ENCODE measurements at regions not wholly inside any gene's neighbourhood (a gene's known extent, or its start where the extent isn't known, plus 50 kb on each side); places are given as distances from the start of the nearest gene placed in this dataset.

- H3K9me3 ChIP-seq, result no peaks in the 10 kb centered on the region
- no peaks in the 10 kb centered on the region for H3K36me3 ChIP-seq
- H3K4me1 ChIP-seq, result no peaks in the 10 kb centered on the region
- H3K27me3 ChIP-seq, result no peaks in the 10 kb centered on the region
- intact Hi-C loops (cut with DNase I), result no loop called here
- H3K4me3 ChIP-seq, result no peak overlapping the region
- no peak for DNase-seq (ENCODE audit: low spot score in 2 of 2)
- TF ChIP-seq CTCF (IDR thresholded peaks at IDR 0.05), result no peak
- H3K27ac ChIP-seq, result no peak overlapping the region
Measured at GRCh38 chr11:57120192-57120965, 61.4 kb upstream of the LRRC55 start.

GRCh38 chr11:57121996-57122395 is 59.8 kb upstream of the LRRC55 start:
- no peak for TF ChIP-seq CTCF (IDR thresholded peaks at IDR 0.05)
- Histone ChIP-seq H3K27ac (no peak overlapping the region), H3K4me1 (no peaks in the 10 kb centered on the region), H3K27me3 (no peaks in the 10 kb centered on the region), H3K4me3 (no peak overlapping the region), H3K9me3 (no peaks in the 10 kb centered on the region), H3K36me3 (no peaks in the 10 kb centered on the region)
- DNase-seq (ENCODE audit: low spot score in 2 of 2), result no peak
- intact Hi-C loops (cut with DNase I), result no loop called here

- TF ChIP-seq CTCF (IDR thresholded peaks at IDR 0.05), result no peak
- Histone ChIP-seq H3K27me3 (no peaks in the 10 kb centered on the region), H3K4me1 (no peaks in the 10 kb centered on the region), H3K9me3 (no peaks in the 10 kb centered on the region), H3K36me3 (no peaks in the 10 kb centered on the region), H3K27ac (no peak overlapping the region), H3K4me3 (no peak overlapping the region)
- no peak for DNase-seq (ENCODE audit: low spot score in 2 of 2)
- intact Hi-C loops (cut with DNase I), result no loop called here
Measured at GRCh38 chr11:57123590-57123989, 58.2 kb upstream of the LRRC55 start.

GRCh38 chr11:57124505-57124904 is 57.2 kb upstream of the LRRC55 start:
- no peaks in the 10 kb centered on the region for H3K36me3 ChIP-seq
- no peaks in the 10 kb centered on the region for H3K4me1 ChIP-seq
- no peak for DNase-seq (ENCODE audit: low spot score in 2 of 2)
- H3K27me3 ChIP-seq, result no peaks in the 10 kb centered on the region
- no peak overlapping the region for H3K4me3 ChIP-seq
- H3K27ac ChIP-seq, result no peak overlapping the region
- no peaks in the 10 kb centered on the region for H3K9me3 ChIP-seq
- intact Hi-C loops (cut with DNase I), result no loop called here
- TF ChIP-seq CTCF (IDR thresholded peaks at IDR 0.05), result no peak

GRCh38 chr11:57124917-57125316 is 56.8 kb upstream of the LRRC55 start:
- no peak overlapping the region for H3K4me3 ChIP-seq
- no peak overlapping the region for H3K27ac ChIP-seq
- no peak for DNase-seq (ENCODE audit: low spot score in 2 of 2)
- no peak for TF ChIP-seq CTCF (IDR thresholded peaks at IDR 0.05)
- no peaks in the 10 kb centered on the region for H3K9me3 ChIP-seq
- H3K4me1 ChIP-seq, result no peaks in the 10 kb centered on the region
- intact Hi-C loops (cut with DNase I), result no loop called here
- H3K36me3 ChIP-seq, result no peaks in the 10 kb centered on the region
- no peaks in the 10 kb centered on the region for H3K27me3 ChIP-seq

Data from ascending aorta (tissue), 2 donors.